HuH-7.5 (cell line): ENCODE measurements at regions not wholly inside any gene's neighbourhood (a gene's known extent, or its start where the extent isn't known, plus 50 kb on each side); places are given as distances from the start of the nearest gene placed in this dataset.

Experiments used
- DNase-seq: peaks from one replicate; pipeline ENCODE4 v3.0.0; 2011; ENCODE audit warnings: low spot score

- DNase-seq = no peak
Measured at GRCh38 chr12:105843986-105844760, 294.6 kb downstream of the NUAK1 start.

- DNase-seq = no peak
Measured at GRCh38 chr12:105846331-105846730, 292.4 kb downstream of the NUAK1 start.

- no peak for DNase-seq
Measured at GRCh38 chr12:105847068-105847467, 291.7 kb downstream of the NUAK1 start.

- no peak for DNase-seq
Measured at GRCh38 chr12:105848286-105848685, 290.5 kb downstream of the NUAK1 start.

- DNase-seq = no peak
Measured at GRCh38 chr12:105850103-105850968, 288.4 kb downstream of the NUAK1 start.

- DNase-seq = no peak
Measured at GRCh38 chr12:105852496-105852895, 286.3 kb downstream of the NUAK1 start.

GRCh38 chr12:105852951-105853350 is 285.8 kb downstream of the NUAK1 start:
- DNase-seq = no peak

- no peak for DNase-seq
Measured at GRCh38 chr12:105854071-105854470, 284.7 kb downstream of the NUAK1 start.

- no peak for DNase-seq
Measured at GRCh38 chr12:105855361-105856047, 283.2 kb downstream of the NUAK1 start.

- DNase-seq = no peak
Measured at GRCh38 chr12:105856048-105856405, 282.7 kb downstream of the NUAK1 start.

- DNase-seq = no peak
Measured at GRCh38 chr12:105858981-105859710, 279.6 kb downstream of the NUAK1 start.

GRCh38 chr12:105860561-105861207 is 278.1 kb downstream of the NUAK1 start:
- DNase-seq = peak; percentile 30

GRCh38 chr12:105861227-105861626 is 277.5 kb downstream of the NUAK1 start:
- DNase-seq = no peak

GRCh38 chr12:105862163-105862821 is 276.5 kb downstream of the NUAK1 start:
- DNase-seq = no peak

GRCh38 chr12:105864316-105864715 is 274.4 kb downstream of the NUAK1 start:
- DNase-seq = no peak

- no peak for DNase-seq
Measured at GRCh38 chr12:105864901-105865300, 273.9 kb downstream of the NUAK1 start.

- DNase-seq = no peak
Measured at GRCh38 chr12:105865886-105866285, 272.9 kb downstream of the NUAK1 start.

- DNase-seq = no peak
Measured at GRCh38 chr12:105874121-105874520, 264.6 kb downstream of the NUAK1 start.

- no peak for DNase-seq
Measured at GRCh38 chr12:105876396-105876927, 262.3 kb downstream of the NUAK1 start.

- DNase-seq = no peak
Measured at GRCh38 chr12:105878964-105879363, 259.8 kb downstream of the NUAK1 start.
